Spleen (tissue), 7 donors: ENCODE measurements at regions not wholly inside any gene's neighbourhood (a gene's known extent, or its start where the extent isn't known, plus 50 kb on each side); places are given as distances from the start of the nearest gene placed in this dataset.

Experiments used
- CTCF ChIP-seq, 11 experiments: fragments of 200-600 bp in 7 of 11; fragments of 450-650 bp in 4 of 11; sonication (generic) in 4 of 11; IDR thresholded peaks in 8 of 11; conservative IDR thresholded peaks in 3 of 11; 1 replicate in 7 of 11; 2 replicates in 4 of 11; pipeline versions ENCODE4 v1.4.0 to v1.8.0; 2016 to 2021; ENCODE audit warnings: antibody characterized with exemption in 11 of 11, inconsistent platforms in 4 of 11, mild to moderate bottlenecking in 1 of 11
- POLR2A ChIP-seq, 3 donors: fragments of 450-650 bp; IDR thresholded peaks; one replicate each; pipeline ENCODE4 v1.5.1; 2017; ENCODE audit warnings: antibody characterized with exemption in 3 of 3, mild to moderate bottlenecking in 1 of 3
- POLR2AphosphoS5 ChIP-seq, 3 donors: sonication (generic); formaldehyde crosslinking; IDR thresholded peaks; one replicate each; pipeline ENCODE4 v1.5.1; 2017; ENCODE audit warnings: antibody characterized with exemption in 3 of 3
- donor health status: DM: no; HTN: no; CAD: no; lungs with moderate emphysema.
- donor health status: DM: no; HTN: no; CAD: no.
- donor health status: DM: no; HTN: no; CAD: no.

- no peak for TF ChIP-seq POLR2AphosphoS5 (IDR thresholded peaks at IDR 0.05)
- no peak for TF ChIP-seq CTCF (IDR thresholded peaks at IDR 0.05 in 8 of 11, conservative IDR thresholded peaks at IDR 0.05 in 3 of 11)
- no peak for TF ChIP-seq POLR2A (IDR thresholded peaks at IDR 0.05)
Observed at GRCh38 chr2:4090668-4091630, 387.6 kb downstream of the DCDC2C start.
